Cerebellar nuclear complex (tissue), 1 donor: ENCODE measurements at regions not wholly inside any gene's neighbourhood (a gene's known extent, or its start where the extent isn't known, plus 50 kb on each side); places are given as distances from the start of the nearest gene placed in this dataset.

Source experiments
- DNase-seq, 2 experiments: peaks; one replicate each; lab custom pipeline; 2025; lab: John Stamatoyannopoulos, UW

- DNase-seq = no peak
Observed at GRCh38 chr18:78740876-78741275, 238.7 kb upstream of the SALL3 start.

DNA sequence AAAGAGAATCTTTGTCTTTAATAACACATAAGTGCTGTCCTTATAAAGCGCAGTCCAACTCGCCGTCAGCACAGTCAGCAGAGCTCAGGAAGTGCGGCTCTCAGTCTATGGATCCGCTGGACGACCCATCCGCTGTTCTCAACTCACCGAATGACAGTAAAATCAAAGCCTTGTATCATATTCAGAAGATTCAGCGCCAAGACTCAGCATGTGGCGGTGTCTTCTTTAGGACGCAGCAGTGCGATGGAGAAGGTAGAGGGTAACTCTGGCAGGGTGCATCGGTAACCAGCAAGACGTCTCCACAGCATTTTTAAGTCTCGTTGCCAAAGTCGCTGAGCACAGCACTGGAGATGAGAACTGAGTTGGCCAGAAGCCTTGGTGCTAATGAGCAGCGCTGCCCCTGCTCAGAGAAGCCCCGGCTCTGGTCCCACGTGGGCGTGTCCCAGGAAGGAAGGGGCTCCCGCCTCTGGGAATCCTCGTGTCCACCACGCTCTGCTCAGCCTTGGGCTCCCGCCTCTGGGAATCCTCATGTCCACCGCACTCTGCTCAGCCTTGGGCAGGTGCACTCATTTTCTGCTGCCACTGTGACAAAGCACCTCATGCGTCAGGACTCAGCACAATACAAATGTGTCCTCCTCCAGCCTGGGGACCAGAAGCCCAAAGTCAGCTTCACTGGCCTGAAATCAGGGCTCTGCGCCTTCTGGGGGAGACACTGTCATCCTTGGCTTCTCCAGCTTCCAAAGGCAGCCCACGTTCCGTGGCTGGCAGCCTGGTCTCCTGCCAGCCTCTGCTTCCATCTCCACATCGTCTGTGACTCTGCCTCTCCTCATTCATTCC lies 238.0 kb upstream of the SALL3 start:
- no peak for DNase-seq

GRCh38 chr18:78742218-78742745 lies 237.3 kb upstream of the SALL3 start:
- DNase-seq = no peak

- no peak for DNase-seq
Observed at GRCh38 chr18:78743078-78743477, 236.5 kb upstream of the SALL3 start.

- no peak for DNase-seq
Observed at GRCh38 chr18:78751664-78752063, 228.0 kb upstream of the SALL3 start.

GRCh38 chr18:78753240-78753639 lies 226.4 kb upstream of the SALL3 start:
- no peak for DNase-seq

- no peak for DNase-seq
Observed at GRCh38 chr18:78754311-78755043, 225.1 kb upstream of the SALL3 start.

DNA sequence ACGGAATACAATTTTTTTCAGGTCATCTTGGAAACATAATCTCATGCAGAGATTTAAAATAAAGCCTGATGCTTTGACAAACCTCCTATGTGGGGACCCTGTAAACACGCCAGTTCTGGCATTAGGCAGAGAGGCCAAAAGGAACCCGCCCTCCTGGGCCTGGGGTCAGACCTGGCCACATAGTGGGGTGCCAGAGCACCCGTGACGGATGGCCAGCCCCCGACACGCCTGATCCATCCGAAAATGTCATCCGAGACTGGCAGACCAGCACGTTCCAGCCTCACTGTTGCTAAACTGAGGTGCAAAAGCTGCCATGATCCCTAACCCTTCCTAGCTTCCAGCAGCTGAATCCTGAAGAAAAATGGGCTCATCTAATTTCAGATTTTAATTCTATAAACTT lies 222.6 kb upstream of the SALL3 start:
- no peak for DNase-seq

DNA sequence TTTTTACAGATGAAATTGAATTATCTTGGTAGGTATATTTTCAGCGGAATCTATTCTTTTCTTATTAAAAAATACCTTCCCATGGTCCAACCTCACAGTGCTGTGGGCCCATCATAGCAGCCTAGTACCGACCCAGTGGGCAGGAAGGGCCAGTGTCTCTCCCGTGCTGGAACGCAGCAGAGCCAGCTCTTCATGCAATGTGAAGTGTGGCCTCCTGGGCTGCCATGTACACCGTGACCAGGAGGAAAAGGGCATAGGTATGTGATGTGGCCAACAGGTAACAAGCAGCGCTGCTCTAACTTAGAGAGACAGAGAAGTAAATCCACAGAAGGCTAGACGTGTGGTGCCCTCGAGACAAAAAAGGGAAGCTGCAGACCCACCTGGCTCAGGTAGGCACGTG lies 221.1 kb upstream of the SALL3 start:
- no peak for DNase-seq

DNA sequence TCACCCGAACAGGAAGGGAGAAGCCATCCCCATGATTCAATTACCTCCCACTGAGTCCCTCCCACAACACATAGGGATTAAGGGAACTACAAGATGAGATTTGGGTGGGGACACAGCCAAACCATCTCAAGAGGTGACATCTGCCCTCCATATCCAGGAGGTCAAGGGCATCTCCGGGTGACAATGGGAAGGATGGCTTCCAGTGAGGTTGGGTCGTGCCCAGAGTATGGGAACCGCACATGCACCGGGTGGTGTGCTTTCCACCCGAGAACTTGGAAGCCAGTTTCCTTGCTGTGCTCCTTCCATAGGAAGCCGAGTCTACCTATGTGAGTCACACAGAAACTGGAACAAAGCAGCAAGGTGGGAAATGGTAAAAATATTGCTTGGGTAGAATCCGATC lies 216.9 kb upstream of the SALL3 start:
- no peak for DNase-seq

DNA sequence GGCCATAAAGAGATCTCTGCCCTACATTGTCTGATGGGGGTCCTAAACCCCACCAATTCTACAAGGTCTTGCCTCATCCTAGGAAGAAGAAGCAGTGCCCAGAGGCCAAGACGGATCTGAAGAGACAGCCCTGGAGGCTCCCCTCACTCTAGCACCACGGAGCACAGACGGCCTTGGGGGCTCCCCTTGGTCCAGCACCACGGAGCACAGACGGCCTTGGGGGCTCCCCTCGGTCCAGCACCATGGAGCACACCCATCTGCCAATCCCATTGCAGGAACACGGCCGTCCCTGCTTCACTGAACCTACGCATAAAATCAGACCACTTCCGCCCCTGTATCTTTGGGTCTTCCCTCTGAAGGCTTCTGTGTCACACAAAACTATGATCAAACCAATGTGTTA lies 215.1 kb upstream of the SALL3 start:
- DNase-seq = no peak

- DNase-seq = no peak
Observed at GRCh38 chr18:78765142-78765541, 214.5 kb upstream of the SALL3 start.

DNA sequence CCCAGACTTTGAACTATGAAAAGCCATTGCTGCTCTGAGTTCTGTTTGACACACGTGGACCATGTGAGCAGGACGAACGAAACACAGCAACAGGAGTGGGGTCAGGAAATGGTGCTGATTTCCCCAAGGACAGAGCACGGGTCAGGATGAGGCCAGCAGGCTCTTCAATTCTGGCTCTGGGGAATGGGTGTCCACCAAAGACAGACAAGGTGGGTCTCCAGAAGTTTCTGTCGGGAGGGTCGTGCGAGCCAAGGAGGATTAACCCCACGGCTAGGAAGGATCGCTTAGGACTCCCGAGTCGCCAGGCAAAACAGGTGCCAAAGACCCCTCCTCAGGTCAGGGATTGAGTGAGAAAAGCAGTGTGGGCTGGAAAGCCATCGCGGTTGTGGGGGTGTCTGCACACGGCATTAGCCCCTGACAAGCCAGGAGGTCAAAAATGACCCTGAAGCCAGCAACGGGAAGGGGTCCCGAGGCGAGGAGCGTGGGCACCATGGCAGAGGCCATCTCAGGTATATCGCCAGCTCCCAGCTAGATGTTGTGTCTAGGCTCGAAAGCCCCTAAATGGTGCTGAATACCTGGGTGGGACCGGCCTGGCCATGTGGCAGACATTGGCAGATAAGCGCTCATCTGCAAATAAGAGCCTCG lies 213.9 kb upstream of the SALL3 start:
- DNase-seq = no peak

- no peak for DNase-seq
Observed at GRCh38 chr18:78766651-78767533, 212.7 kb upstream of the SALL3 start.

- no peak for DNase-seq
Observed at GRCh38 chr18:78767648-78768071, 212.0 kb upstream of the SALL3 start.

DNA sequence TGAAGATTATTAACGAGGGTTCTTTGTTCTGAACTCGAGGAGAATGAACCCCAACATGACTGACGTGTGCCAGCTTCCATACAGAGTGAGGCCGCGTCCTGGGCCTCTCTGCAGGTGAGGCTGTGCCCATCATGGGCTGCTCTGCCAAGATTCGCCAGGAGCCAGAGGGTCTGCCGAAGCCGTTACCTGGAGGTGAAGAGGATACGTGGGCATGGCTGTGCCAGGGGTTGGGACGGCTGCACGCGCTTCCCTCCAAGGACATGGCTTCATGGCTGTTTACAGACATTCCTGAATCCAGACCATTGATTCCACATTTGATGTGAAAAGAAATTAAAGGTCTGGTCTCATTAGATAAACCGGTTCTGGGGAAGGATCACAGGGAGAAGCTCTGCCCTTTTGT lies 211.4 kb upstream of the SALL3 start:
- no peak for DNase-seq

GRCh38 chr18:78768656-78769501 lies 210.7 kb upstream of the SALL3 start:
- DNase-seq = no peak

GRCh38 chr18:78769502-78770105 lies 210.0 kb upstream of the SALL3 start:
- no peak for DNase-seq

DNA sequence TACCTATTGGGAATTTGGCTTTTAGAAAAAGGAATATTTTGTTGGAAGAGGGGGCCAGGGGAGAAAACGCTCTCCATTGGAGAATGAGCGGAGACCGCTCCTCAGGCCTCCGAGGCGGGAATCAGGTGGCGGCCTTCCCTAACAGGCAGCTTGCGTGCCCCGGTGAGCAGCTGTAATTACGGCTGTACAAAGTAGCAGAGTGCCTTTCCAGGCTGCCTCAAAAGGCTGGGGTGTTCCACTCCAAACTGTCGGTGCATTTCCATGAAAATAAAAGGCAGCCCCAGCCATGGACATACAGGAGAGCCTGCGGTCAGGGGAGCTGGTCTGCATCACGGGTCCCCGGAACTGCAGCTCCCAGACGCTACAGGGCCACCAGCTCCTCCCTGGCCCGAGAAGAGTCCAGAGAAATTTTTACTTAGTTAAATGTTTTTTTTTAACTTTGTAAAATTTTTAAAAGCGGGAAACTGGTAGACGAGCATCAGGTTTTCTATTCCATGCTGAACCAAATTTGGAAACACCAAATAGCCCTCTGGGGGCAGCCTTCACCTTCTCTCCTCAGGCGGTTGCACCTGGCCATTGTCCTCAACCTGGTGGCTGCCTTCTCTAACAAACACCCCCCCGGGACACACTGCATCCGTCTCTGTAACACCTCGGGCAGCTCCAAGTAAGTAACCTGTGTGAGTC lies 209.3 kb upstream of the SALL3 start:
- no peak for DNase-seq

DNA sequence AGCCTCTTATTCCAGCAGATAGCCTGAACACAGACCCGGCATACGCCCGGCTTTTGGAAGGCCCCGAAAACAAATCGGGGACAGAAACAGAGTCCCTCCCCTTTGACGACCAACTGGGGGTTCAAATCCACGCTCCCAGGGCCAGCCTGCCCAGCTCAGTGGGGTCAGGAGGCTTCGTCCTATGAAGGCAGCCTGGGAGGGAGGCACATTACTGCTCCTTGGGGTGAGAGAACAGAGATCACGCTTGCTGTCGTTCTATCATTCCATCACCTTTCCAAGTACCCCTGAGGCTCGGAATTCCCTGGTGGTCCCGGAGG lies 208.8 kb upstream of the SALL3 start:
- no peak for DNase-seq
